ENCODE measurements at regions not wholly inside any gene's neighbourhood (a gene's known extent, or its start where the extent isn't known, plus 50 kb on each side); places are given as distances from the start of the nearest gene placed in this dataset.
"Not testable (repeated sequence)": the region's sequence is repeated elsewhere in the genome, so short reads cannot be mapped to it uniquely, and the experiment has no call there.

DNA sequence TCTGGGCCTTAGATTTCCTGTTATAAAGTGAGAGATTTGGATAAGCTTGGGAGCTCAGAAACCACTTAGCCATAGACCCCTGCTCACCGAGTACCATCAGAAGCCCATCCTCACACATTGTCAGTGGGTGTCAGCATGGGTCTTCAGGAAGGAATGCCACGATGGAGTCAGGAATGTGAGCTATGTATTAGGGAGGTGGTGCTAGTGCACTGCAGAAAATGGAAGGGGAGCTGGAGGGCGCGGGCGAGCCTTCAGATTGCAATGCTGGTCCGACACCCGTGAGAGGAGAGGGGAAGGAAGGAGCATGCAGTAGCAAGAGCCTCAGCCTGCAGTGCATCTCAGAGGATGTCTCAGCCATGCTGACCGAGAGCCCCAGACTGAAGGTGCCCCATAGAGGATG lies 294.5 kb downstream of the FOXL1 start:
- no peak for DNase-seq

DNA sequence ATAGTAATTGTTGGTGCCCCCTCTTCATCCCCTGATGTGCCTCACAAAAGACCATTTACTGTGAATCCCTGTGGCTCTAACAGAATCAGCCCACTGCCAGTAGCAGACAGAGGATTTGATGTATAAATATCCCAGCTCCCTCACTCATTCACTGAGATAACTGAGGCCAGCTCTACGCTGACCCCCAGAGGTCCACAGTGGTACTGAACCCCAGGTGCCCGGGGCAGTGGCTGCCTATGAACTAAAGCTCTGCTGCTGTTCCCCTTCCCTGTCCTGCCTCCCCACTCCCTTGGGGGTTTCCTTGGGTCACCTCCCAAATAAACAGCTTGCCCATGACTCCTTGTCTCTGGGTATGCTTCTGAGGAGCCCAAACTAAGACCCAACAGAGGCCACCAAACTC lies 295.8 kb downstream of the FOXL1 start:
- no peak for DNase-seq

DNA sequence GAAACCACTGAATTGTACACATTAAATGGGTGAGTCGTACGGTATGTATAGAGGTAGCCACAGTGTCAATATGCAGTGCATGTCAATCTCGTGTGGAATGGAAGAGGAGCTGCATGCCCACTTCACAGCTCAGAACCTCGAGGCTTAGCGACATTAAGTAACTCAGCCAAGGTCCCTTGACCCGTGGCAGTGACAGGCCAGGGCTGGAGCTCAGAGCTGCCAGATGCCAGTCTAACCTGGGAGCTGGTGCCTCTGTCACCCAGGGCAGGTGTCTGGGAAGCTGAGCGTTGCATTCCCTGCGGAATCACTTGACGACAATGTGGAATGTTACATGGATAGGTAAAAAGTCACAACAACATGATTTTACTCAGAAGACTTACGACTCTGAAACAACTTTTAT lies 298.1 kb downstream of the FOXL1 start:
- no peak for DNase-seq

DNA sequence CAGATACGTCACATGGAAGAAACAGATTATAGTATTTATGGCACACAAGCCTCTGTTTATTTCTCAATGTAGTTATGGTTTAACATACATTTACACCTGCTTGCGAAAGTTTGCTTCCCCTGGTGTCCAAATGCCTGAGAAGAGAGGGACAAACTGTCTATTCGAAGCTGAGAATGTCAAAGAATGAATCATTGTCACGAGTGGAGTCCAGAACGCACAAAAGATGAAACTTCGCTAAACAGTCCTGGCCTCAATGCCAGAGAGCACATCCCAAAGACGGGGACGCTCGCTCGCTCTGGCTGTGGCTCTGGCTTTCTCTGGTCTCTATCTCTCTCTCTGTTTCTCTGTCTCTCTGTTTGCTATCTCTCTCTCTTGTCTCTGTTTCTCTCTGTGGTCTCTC lies 298.8 kb downstream of the FOXL1 start:
- DNase-seq, result no peak

DNA sequence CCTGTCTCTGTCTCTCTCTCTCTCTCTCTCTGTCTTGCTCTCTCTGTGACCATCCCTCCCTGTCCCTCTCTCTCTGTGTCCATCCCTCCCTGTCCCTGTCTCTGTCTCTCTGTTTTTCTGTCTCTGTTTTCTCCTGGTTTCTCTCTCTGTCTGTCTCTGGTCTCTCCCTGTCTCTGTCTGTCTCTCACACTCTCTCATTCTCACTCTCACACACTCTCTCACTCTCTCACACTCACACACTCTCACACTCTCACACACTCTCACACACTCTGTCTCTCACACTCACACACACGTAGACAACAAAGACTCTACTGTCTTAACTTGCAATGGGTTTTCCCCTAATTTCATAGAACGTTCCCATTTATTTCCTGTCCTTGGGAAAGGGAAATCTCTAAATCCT lies 299.5 kb downstream of the FOXL1 start:
- DNase-seq, result no peak

DNA sequence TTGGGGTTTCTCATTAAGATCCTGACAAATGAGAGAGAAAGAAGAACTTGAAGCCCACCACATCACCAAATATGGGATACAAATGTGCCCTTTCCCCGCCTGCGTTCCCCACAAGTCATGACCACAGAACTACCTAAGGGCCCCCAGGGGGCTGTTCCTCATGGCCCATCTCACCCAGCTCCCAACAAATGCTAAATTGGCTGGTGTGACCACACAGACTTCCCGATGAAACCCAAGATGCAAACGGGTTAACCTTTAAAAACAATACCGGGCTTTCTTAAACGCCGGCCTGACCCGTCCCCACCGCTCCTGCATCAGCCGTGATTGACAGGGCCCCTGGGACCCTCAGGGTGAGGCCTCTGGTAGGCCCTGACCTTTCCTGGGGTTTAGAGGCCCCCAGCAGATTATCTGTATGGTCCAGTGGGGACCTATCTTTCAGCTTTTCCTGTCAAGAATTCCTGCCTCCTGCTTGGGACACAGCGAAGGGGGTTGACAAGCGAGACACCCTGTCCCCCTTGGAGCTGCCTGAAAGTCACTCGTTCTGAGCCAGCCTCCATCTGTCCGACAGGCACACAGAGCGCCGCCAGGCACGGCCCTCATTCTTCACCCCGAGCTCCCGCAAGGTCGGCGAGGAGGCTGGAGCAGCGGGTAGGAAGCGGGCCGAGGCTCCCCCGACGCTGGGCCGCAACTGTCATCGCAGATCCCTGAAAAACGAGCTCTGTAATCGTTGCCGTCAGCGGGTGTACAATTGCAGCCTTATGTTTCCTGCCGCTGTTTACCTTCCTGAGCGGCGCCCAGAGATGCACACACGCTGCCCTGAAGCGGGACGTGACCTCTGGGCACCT lies 300.1 kb downstream of the FOXL1 start:
- no peak for DNase-seq

DNA sequence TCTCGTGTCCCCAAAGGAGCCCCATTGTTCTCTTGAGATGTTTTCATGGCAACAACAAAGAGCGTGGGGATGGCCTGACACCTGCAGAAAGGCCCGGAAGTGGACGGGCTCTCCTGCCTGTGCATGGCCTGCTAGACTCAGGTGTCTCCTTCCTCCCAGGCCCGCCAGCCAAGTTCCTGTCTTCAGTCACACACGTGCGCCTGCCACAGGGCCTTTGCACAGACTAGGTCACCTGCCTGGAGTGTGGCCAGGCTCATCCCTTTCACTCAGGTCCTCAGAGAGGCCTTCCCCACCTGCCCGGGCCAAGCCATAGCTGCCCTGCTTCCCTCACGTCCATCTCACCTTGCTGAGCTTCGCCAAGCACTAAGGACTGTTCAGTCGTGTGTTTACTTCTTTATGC lies 300.9 kb downstream of the FOXL1 start:
- no peak for DNase-seq

DNA sequence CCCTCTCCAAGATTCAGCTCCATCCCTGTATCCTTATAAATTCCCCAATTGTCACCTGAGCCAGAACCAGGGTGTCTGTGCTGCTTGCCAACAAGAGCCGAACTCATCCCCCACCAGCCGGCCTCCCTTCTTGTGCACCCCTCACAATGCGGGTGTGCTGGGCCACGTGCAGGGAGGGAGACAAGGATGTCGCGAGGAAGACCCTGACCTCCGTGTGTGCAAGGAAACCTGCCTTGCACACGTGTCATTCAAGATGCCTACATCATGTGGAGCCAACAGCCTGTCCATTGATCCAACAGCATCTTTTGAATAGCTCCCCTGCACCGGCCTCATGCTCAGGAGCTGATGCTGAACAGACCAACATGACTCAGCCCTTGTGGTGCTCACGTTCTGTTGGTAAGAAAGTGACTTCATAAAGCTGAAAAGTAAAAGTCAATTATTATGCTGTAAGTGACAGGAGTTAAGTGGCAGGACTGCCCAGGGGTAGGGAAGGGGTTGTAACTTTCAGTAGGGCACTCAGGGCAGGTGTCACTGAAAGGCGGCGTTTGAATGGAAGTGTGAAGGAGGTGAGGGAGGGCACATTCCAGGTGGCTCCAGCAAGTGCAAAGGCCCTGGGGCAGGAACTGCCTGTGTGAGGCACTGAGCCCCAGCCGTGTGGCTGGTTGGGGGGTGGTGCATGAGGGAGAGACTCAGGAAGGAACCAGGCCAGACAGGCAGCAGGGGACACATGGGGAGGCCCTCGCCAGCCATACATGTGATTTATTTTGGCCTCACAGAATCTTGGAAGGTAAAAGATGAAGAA lies 302.2 kb downstream of the FOXL1 start:
- DNase-seq, result no peak

DNA sequence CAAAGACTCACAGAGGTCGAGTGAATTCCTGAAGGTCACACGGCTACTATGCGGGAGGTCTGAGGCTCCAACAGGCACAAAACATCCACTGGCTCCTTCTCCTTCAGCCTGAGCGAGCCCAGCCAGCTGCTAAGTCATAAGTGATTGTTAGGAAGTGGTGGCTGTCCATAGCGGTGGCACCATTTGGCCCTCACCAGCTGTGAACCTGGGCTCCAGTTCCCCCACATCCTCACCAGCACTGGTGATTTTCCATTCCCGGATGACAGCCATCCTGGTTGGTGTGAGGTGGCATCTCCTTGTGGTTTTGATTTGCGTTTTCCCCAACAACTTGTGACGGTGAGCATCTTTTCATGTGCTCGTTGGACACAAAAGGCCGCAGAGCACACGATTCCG lies 302.8 kb downstream of the FOXL1 start:
- DNase-seq, result no peak

DNA sequence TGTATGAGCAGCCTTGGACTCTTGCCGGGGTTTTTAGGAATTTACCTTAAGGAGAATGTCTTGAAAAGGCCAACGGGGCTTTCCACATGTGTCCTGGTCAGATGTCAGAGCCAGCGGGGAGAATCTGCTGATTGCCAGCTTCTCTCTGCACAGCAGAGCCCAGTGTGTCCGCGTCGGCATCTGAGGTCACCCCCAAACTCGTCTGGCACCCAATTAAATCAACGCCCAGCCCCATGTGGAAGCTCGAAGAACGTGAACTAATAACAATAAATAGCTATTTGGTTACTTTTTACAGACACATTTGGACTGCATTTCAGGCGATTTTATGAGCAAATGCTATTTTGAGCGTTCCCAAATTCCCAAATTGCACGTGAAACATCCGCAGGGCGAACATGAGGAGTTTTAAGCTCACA lies 303.5 kb downstream of the FOXL1 start:
- DNase-seq, result no peak

DNA sequence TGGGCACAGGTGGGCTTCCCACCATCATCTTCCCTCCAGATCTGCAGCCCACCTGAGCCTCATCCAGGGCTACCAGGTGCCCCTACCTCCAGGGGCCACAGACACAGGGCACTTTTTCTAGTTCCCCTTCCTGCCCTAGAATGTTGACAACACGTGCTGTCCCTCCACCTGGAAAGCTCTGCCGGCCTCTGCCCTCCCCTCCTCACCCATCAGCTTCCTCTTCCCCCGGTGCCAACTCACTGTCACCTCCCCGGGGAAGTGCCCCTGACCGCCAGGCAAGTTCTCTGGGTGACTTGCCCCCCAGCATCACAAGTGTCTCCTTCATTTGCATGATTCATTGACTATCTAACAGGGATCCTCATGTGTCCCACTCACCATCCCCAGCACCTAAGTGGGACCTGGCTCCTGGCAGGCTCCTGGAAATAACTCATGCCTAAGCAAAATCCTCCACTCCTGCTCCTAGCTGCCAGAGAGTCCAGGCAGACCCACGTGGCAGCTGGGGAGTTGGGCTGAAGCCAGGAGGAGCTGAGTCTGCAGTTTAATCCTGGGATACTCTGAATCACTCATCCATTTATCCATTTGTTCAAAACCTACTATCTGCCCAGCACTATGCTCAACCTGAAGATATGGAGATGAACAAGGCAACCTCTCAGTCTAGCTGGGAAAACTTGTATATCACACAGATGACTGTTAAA lies 304.4 kb downstream of the FOXL1 start:
- no peak for DNase-seq

DNA sequence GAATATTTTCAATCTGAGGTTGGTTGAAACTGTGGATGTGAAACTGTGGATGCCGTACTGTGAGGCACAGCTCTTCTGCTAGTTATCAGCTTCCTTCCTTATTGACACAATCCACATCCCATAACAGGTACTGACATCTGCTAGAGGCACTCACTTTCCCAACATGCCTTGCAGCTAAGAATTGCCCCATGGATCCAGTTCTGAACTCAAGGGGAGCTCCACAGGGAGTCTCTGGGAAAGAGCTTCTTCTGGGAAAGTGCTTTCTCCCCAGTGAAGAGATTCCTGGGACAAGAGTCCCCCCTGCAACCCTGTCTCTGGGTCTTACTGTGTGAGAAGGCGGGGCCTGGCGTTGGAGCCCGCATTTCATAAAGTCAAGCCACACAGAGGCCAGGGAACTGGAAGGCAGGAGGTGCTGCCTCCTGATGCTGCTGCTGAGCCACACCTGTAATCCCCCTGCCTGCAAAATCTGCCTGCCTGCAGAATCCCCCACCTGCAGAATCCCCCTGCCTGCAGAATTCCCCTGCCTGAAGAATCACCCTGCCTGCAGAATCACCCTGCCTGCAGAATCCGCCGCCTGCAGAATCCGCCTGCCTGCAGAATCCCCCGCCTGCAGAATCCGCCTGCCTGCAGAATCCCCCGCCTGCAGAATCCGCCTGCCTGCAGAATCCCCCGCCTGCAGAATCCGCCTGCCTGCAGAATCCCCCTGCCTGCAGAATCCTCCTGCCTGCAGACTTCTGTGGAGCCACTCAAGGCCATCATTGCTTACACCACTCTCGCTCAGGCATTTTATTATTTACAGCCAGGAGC lies 305.4 kb downstream of the FOXL1 start:
- no peak for DNase-seq

DNA sequence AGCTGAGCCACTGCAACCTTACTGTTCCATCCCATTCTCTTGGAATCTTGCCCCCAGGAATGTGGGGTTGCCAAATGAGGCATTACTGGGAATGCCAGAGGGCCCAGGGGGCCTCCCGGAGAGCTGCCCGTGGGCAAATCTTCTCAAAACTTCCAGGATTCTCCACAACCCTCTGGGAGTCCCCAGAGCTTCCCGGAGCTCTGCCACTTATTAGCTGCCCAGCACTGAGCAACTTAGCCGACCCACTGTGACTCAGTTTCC lies 306.0 kb downstream of the FOXL1 start:
- no peak for DNase-seq

DNA sequence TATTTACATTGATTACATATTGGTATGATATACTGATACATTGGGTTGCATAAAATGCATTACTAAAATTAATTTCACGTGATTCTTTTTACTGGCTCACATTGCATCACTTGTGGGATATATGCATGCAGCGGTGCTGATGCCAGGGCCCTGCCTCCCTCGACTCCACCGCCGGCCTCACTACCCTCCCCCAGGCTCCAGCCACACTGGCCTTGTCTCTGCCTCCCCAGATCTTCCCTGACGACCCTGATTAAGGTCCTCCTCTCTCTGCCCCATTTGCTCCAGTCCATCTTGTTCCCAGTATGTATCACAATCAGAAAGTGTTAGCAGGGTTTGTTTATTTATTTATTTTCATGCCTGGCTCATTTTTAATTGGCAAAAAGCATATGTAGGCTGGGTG lies 306.8 kb downstream of the FOXL1 start:
- no peak for DNase-seq

DNA sequence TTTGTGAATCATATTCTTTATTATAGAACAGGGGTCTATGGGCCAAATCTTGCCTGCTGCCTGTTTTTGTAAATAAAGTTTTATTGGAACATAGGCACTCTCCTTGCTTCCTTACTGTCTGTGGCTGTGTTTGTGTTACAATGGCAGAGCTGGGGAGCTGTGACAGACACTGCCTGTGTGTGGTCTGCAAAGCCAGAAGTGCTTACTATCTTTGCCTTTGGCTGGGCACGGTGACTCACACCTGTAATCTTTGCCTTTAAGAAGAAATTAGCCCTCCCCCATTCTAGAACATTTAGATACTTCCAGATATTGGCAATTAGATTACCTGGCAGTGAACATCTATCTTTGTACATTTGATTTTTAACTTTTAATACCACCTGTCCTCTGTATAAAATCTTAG lies 308.3 kb downstream of the FOXL1 start:
- no peak for DNase-seq

DNA sequence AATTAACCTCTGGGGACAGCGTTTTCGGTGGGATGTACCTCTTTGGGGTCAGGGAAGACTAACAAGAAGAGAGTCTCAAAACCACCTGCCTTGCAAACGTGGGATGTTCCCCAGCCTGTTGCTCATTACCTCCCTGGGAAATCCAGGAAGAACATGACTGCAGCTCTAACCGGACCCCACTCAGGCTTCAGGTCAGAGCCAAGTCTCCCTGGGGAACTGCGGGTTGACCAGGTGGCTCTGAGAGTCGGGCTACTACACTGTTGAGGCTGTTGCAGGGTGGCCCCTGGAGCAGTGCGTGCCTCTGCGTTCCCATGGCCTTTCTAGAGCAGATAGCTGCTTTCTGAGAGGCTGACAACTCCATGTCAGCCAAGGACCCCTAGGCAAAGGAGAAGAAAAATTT lies 309.1 kb downstream of the FOXL1 start:
- DNase-seq, result no peak

DNA sequence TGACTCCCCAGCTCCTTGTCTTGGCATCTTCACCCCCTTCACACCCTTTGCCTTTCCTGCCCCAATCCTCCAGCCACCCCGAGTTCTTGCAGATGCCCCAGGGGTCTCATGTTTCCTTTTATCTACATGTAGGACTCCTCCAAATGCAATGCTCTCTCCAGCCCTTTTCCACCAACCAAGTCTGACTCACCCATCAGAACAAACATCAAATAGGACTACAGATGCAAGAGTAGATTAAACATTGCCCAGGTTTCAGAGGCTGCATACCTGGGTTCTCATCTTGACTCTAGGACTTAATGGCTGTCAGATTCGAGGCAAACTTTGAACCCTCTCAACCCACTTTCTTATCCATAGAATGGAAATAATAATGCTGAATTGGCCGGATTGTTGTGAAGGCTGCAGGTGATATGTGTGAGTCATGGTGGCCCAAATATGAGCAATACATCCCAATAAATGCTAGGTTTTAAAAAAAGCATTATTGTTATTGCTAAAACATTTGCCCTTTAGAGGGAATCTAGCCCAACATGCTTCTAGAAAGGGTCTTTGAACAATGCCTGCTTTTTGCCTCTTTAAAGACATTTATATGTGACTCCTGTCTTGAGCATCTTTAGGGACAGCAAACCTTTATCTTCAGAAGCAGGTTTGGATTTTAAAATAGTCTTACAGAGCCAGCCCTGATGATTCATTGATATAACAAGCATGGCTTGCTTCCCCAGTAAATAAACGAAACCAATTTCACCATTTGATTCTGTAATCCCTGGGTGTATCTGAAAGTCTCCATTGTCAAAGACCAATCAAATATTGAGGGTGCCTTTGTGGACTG lies 310.1 kb downstream of the FOXL1 start:
- no peak for DNase-seq

DNA sequence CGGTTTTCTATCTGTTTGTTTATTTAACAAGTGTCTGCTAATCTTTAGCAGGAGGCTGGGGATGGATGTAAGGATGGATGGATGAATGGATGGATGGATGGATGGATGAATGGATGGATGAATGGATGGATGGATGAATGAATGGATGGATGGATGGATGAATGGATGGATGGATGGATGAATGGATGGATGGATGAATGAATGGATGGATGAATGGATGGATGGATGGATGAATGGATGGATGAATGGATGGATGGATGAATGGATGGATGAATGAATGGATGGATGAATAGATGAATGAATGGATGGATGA lies 310.7 kb downstream of the FOXL1 start:
- DNase-seq, result not testable (repeated sequence)

DNA sequence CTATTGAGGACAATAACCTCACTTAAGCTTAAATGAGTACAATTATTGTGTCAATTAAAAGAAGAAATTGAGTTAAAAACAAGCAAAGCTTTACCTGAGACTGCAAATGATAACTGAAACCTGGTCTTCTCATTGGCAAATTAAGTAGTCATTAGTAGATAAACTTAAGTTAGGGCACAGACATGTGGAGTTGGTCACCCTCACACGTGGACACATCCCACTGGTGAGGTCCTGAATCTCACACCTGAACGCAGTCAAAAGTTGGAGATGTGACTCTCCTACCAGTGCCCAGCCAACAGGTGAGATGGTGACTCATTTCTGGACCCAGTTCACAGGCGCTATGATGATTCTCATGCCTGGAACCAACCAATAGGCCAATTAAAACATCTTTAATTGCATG lies 311.6 kb downstream of the FOXL1 start:
- no peak for DNase-seq

DNA sequence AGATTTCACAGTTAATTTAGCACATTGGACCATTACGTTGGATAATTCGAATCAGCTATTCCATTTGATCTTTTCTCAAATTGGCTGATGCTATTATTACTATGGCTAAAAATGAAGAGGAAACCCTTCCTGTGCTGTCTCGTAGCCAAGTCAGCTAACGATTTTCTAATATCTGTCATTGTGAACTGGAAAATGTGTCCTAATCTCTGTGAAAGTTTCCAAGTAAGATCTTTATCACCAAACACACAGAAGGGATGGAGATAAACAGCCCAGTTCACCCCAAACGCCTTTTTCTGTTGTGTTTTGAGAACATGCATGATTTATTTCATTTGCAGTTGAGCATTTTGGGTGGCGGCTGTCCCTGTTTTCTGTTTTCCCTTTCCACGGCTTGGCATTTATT lies 312.8 kb downstream of the FOXL1 start:
- no peak for DNase-seq

DNA sequence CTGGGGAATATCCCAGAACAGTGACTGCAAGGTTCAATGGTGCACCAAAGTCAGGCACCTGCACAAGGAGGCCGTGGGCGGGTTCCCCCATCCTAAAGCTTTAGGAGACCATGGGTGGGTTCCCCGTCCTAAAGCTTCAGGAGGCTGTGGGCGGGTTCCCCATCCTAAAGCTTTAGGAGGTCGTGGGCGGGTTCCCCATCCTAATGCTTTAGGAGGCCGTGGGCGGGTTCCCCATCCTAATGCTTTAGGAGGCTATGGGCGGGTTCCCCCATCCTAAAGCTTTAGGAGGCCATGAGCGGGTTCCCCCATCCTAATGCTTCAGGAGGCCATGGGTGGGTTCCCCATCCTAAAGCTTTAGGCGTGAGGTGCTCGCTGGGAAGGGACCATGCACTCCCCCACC lies 313.3 kb downstream of the FOXL1 start:
- DNase-seq, result no peak

DNA sequence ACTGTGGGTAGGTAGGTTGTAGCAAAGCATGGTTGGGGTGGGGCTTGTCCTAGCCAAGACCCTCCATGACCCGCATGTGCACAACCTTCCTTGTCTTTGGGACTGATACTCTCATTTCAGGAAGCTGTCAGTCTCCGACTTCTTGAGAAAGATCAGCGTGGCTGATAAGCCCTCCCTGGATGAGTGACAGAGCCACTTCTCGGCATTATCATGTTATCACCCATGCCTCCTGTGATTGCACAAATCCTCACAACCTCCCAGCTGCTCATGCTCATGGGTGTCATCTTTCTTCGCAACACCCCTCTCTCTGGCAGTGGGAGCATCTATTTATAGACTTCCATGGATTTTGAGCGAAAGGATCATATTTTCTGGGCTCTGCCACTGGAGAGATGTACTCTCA lies 314.2 kb downstream of the FOXL1 start:
- DNase-seq, result no peak

DNA sequence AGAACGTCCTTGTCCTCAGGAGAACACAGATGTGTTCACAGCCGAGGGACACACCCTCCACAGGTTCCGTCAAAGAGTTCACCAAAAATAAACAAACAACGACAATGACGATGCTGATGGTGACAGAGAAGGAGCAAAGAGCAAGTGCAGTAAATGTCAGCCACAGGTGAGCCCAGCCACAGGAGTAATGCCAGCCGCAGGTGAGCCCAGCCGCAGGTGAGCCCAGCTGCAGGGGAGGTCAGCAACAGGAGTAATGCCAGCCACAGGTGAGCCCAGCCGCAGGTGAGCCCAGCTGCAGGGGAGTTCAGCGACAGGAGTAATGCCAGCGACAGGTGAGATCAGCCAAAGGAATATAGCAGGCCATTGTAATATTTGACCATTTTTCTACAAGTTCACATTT lies 315.2 kb downstream of the FOXL1 start:
- no peak for DNase-seq
